GM12878 (cell line): ENCODE measurements at regions not wholly inside any gene's neighbourhood (a gene's known extent, or its start where the extent isn't known, plus 50 kb on each side); places are given as distances from the start of the nearest gene placed in this dataset.

Experiments
- BCL3 ChIP-seq: IDR thresholded peaks from 2 replicates; pipeline ENCODE4 v1.6.1; 2011; ENCODE audit warnings: borderline replicate concordance, low read depth, mild to moderate bottlenecking, moderate library complexity, low read length; ENCODE audit not compliant: insufficient read depth, poor library complexity, severe bottlenecking
- BHLHE40 ChIP-seq, 2 experiments: fragments of 450-650 bp in 1 of 2; IDR thresholded peaks; 2 replicates each; pipeline ENCODE4 v1.6.1; 2011 to 2017; ENCODE audit warnings: low read depth in 2 of 2, borderline replicate concordance in 1 of 2, improper control_type of control experiment in 1 of 2, low read length in 1 of 2, mild to moderate bottlenecking in 1 of 2
- CEBPB ChIP-seq, 2 experiments: fragments of 150-350 bp in 1 of 2; IDR thresholded peaks; 2 replicates each; pipeline ENCODE4 v1.6.1; 2012 to 2014; ENCODE audit warnings: low read depth in 2 of 2, low read length in 2 of 2, borderline replicate concordance in 1 of 2, inconsistent platforms in 1 of 2
- CTCF ChIP-seq, 3 experiments: IDR thresholded peaks in 2 of 3; conservative IDR thresholded peaks in 1 of 3; 2 replicates each; pipeline ENCODE4 v1.5.1; 2011; ENCODE audit warnings: low read depth in 3 of 3, low read length in 3 of 3, mild to moderate bottlenecking in 3 of 3, control low read depth in 2 of 3, moderate library complexity in 2 of 3, inconsistent platforms in 1 of 3, mixed read lengths in 1 of 3; ENCODE audit not compliant: control insufficient read depth in 2 of 3, insufficient read depth in 1 of 3; ENCODE audit errors: extremely low read depth in 1 of 3
- EP300 ChIP-seq, 2 experiments: fragments of 150-350 bp in 1 of 2; IDR thresholded peaks; 2 replicates each; pipeline ENCODE4 v1.6.1; 2011 to 2012; ENCODE audit warnings: low read depth in 2 of 2, low read length in 2 of 2, borderline replicate concordance in 1 of 2, improper control_type of control experiment in 1 of 2, inconsistent platforms in 1 of 2; ENCODE audit not compliant: control insufficient read depth in 1 of 2
- EZH2 ChIP-seq: IDR thresholded peaks from 2 replicates; pipeline ENCODE4 v1.6.1; 2012; ENCODE audit warnings: low read depth, mild to moderate bottlenecking, control low read depth, inconsistent platforms, low read length, borderline replicate concordance; ENCODE audit not compliant: control insufficient read depth
- HCFC1 ChIP-seq: fragments of 150-350 bp; IDR thresholded peaks from 2 replicates; pipeline ENCODE4 v1.6.1; 2014; ENCODE audit warnings: low read length
- POLR2AphosphoS2 ChIP-seq: IDR thresholded peaks from 2 replicates; pipeline ENCODE4 v1.6.1; 2011; ENCODE audit warnings: low read depth, mild to moderate bottlenecking, low read length, improper control_type of control experiment, moderate library complexity
- RFX5 ChIP-seq: IDR thresholded peaks from 2 replicates; pipeline ENCODE4 v1.6.1; 2011; ENCODE audit warnings: low read depth, low read length, improper control_type of control experiment
- RUNX3 ChIP-seq: IDR thresholded peaks from 2 replicates; pipeline ENCODE4 v1.6.1; 2012; ENCODE audit warnings: low read length, inconsistent platforms
- SMAD5 ChIP-seq: IDR thresholded peaks from 2 replicates; pipeline ENCODE4 v1.6.1; 2016; ENCODE audit warnings: antibody characterized with exemption, low read depth
- SP1 ChIP-seq: IDR thresholded peaks from one replicate; pipeline ENCODE4 v1.6.1; 2011; ENCODE audit warnings: low read depth, low read length
- TAF1 ChIP-seq: IDR thresholded peaks from 2 replicates; pipeline ENCODE4 v1.6.1; 2011; ENCODE audit warnings: mild to moderate bottlenecking, low read depth, low read length, borderline replicate concordance
- ZNF274 ChIP-seq: IDR thresholded peaks from one replicate; pipeline ENCODE4 v1.8.0; 2011; ENCODE audit not compliant: insufficient read length, insufficient read depth

- TF ChIP-seq RFX5, result no peak
- TF ChIP-seq ZNF274, result no peak
- TF ChIP-seq CTCF (IDR thresholded peaks at IDR 0.05 in 2 of 3, conservative IDR thresholded peaks at IDR 0.05 in 1 of 3; ENCODE audit: control insufficient read depth in 2 of 3, extremely low read depth in 1 of 3, insufficient read depth in 1 of 3, low read depth in 3 of 3, low read length in 3 of 3), result no peak
- no peak for TF ChIP-seq BCL3
- TF ChIP-seq TAF1, result no peak
- TF ChIP-seq CEBPB (IDR thresholded peaks at IDR 0.05; ENCODE audit: borderline replicate concordance in 1 of 2, low read depth in 2 of 2, low read length in 2 of 2), result no peak
- TF ChIP-seq BHLHE40 (IDR thresholded peaks at IDR 0.05; ENCODE audit: borderline replicate concordance in 1 of 2, low read depth in 2 of 2, low read length in 1 of 2), result no peak
- TF ChIP-seq EP300 (IDR thresholded peaks at IDR 0.05; ENCODE audit: borderline replicate concordance in 1 of 2, control insufficient read depth in 1 of 2, low read depth in 2 of 2, low read length in 2 of 2), result no peak
- TF ChIP-seq RUNX3, result no peak
- no peak for TF ChIP-seq POLR2AphosphoS2
- TF ChIP-seq SMAD5, result no peak
- TF ChIP-seq HCFC1, result no peak
- TF ChIP-seq EZH2, result no peak
- TF ChIP-seq SP1, result no peak
Observed at GRCh38 chr13:107111248-107111647, 543.3 kb upstream of the ARGLU1 start.
